Mesenteric fat pad (tissue), 1 donor: ENCODE measurements at regions not wholly inside any gene's neighbourhood (a gene's known extent, or its start where the extent isn't known, plus 50 kb on each side); places are given as distances from the start of the nearest gene placed in this dataset.

Source experiments
- DNase-seq: peaks from one replicate; pipeline ENCODE4 v3.0.0-alpha.2; 2020; ENCODE audit warnings: low spot score
- donor health status: DM: yes; HTN: yes; CAD: no.

DNA sequence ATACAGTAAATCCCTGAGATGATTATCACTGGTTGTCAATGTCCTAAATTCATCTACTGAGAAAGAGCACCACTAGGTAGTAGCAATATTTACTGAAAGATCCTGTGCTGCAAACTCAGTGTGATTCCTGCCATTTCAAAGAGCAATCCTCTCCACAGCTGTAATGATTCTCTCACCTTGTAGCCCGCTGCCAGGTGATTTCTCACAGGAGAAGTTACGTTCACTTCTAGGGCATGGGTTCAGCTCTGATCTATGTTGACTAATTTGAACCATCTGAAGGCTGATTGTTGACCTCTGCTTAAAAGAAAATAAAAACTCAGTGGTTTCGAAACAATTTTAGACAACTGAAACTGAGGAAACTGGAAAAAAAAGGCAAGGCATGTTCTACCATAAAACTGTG lies 197.0 kb downstream of the FAT4 start:
- DNase-seq, result no peak

DNA sequence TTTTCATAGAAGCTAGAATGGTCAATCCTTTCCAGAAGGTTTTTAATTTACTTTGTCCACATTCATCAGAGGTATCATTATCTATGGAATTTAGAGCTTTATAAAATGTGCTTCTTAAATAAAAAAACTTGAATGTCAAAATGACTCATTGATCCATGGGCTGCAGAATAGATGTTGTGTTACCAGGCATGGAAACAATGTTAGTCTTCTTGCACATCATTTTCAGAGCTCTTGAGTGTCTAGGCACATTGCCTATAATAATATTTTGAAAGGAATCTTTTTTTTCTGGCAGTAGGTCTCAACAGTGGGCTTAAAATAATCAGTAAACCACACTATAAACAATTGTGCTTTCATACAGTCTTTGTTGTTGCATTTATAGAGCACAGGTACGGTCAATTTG lies 200.3 kb downstream of the FAT4 start:
- DNase-seq, result no peak

DNA sequence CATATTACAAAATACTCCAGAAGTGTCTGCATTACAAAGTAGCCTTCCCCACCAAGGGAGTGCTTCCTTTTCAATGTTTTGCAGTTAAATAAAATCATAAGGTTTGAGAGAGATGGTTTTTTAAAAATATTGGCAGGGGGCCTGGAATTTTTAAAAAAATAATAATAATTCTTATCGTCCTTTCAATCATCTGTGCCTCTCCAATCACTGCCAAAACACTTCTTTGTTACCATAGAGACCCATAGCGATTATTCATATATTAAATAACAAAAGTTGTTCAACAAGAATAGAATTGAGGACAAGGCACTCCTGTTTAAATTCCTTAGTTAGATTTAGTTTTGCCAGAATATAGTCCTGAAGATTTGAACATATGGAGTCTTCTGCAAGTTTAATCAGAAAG lies 203.1 kb downstream of the FAT4 start:
- DNase-seq, result no peak

DNA sequence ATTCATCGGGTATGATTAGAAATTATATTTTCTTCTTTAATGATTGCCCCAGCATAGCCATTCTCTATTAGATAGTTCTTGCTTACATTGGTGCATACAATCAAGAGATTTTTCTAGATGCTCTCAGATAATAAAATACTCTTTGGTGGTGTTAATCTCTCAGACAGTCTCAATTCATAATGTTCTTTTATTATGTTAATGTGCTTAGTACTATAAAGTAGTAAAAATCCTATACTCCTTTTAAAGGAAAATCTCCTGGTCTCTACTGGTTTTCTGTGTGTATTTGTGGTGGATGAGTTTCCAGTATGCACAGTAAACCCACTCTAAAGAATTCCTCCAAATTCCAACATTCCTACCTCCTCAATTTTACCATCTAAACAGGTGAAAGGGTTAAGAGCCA lies 203.5 kb downstream of the FAT4 start:
- no peak for DNase-seq

- DNase-seq, result no peak
Measured at GRCh38 chr4:125519371-125520146, 204.8 kb downstream of the FAT4 start.

DNA sequence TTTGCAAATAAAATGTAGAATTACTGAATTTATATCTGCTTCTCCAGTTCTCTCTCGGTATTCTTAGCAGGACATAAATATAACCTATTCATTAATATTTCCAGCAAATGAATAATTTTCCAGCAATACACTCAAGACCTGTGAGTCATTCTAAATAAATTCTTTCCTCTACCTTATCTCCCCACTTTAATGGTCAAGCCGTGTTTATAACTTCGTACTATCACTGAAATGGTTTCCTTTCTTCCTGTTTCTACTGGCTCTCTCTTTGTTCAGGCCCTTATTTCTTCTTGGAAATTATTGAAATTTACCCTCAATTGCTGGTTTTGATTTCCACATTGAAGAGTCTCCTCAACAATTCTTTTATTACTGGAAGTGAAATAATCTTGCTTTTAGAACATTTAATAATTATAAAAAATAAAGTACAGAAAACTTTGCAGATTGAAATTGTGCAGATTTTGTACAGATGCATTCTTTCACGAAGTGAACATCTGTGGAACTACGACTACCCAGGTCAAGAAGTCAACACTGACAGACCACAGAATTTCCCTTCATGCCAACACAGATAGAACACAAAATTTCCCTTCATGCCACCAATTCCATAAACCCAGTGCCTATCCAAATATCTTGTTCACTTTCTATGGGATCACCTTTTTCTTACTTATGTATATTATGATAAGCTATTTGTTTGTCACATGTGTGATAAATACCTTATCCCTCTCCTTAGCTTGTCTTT lies 205.7 kb downstream of the FAT4 start:
- DNase-seq, result no peak

- DNase-seq, result no peak
Measured at GRCh38 chr4:125522588-125522987, 207.8 kb downstream of the FAT4 start.

DNA sequence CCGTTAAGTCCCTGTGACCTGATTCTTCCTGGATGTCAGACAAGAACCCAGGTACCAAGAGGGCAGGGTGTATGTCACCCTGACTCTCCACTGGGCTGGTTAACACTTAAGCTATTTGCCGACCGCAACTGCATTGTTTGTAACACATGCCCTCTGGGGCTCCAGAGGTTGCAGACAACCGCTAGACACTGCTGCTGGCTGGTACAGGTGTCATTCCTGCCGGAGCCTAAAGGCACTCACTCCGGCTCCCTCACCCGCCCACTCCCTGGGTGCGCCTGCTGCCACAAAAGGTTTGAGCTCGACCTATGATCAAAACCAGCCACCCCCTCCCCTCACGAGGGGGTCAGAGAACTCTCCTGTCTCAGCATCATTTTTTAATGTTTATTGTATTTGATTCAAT lies 208.2 kb downstream of the FAT4 start:
- DNase-seq, result no peak

DNA sequence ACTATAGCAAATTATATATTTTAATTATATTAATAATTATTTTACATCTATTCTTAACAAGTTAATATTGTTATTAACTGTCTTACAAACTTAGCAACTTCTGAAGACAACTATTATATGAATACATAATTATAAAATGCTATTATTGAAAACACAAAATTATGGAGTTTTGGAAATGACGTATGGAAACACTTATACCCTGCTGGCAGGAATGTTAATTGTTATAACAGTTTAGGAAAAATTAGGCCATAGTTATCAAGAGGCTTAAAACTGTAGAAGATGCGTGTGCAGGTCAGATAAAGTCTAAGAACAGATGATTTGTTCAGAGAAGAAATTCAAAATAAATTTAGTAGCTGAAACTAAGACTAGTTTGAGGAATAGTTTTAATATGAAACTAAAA lies 211.7 kb downstream of the FAT4 start:
- no peak for DNase-seq

DNA sequence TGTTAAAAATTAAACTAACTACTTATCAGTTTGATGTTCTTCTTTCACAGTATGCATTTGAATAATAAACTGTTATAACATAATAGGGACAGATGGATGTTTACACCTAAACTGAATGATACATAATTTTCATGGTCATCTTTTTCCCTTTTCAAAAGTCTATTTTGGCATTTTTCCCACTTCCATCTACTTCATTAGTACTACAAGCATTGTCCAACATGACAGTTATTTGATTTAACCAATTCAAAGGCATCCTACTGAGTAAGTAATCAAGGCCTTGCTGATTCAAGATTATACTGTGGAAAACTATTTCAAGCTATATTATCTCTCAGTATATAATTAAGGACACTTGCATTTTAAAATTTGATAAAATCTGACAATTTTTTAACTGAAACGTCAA lies 212.9 kb downstream of the FAT4 start:
- DNase-seq, result no peak

GRCh38 chr4:125529071-125529470 lies 214.3 kb downstream of the FAT4 start:
- no peak for DNase-seq

GRCh38 chr4:125538670-125539069 lies 223.9 kb downstream of the FAT4 start:
- DNase-seq, result no peak

GRCh38 chr4:125539691-125540090 lies 224.9 kb downstream of the FAT4 start:
- no peak for DNase-seq

DNA sequence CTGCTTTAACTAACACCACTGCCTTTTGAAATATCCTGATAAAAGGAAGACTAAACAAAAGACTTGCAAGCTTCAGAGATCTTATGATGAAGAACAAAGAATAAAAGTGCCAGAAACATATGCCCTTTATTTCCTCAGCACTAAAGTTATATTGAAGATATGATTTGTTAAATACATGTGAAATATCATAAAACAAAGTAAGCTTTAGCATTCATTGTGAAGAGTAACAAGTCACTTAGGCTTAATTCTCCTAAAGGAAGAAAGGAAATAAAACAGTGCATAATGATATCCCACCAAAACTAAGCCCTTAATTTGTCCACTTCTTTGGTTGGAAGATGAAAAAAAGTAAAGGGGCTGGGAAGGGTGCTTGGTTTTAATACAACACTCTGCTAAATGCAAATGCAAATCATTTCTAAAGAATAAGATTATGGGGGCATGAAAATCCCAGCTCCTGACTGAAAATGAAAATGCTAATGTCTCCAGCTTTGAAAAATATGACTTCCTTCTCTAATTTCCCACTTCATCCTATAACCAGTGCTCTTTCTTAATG lies 227.2 kb downstream of the FAT4 start:
- no peak for DNase-seq

DNA sequence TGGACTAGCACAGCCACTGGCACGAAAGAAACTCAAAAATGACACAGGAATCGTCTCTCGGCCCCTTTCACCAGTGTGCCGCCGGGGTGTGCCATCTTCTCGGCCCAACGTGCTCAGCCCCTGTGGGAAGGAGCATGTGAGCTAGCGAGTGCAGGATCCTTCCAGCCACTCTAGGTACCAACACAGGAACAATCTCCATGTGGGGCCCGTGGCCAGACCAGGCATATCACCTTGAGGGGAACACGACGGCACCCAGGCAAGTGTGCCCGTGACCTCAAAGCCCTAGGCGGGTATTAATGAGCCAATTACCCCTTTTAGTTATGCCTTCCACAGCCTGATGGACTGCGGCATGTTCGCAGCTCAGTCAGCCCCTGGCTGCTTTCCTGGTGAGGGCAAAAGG lies 231.5 kb downstream of the FAT4 start:
- no peak for DNase-seq

DNA sequence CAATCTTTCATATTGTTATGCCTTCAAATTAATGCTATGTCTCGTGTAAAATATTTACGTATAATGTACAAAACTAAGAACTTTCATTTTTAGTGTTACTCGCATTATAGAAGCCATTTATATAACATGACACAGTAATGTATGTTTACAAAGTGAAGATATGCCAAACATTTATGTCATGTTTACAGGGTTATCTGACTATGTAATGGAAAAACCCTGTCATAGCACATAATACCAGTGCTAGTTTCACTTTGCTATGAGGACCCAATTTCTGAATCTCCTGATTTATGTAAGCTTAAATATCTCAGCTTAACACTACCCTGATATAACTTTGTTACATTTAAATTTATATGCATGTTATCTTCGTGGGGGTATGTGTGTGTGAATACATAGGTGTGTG lies 233.1 kb downstream of the FAT4 start:
- no peak for DNase-seq

DNA sequence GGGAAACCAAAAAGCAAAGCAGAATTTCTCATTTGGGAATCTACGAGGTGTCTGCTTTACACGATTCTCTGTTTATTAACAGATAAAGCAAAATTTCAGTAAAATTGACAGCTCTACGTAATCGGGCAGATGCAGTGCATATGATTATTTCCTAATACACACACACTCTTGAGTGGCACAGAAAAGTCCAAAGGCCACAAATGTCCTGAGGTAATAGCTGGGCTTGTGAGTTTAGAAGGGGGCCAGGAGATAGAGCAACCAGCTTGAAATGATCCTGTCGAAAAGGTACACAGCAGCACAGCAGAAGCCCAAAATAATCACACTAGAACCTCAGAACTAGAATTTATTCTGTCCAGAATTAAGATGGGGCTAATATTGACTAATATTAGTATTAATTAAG lies 236.0 kb downstream of the FAT4 start:
- DNase-seq, result no peak

GRCh38 chr4:125551466-125551865 lies 236.7 kb downstream of the FAT4 start:
- no peak for DNase-seq

- no peak for DNase-seq
Measured at GRCh38 chr4:125551967-125552366, 237.2 kb downstream of the FAT4 start.

GRCh38 chr4:125572601-125573000 lies 257.8 kb downstream of the FAT4 start:
- DNase-seq, result no peak

DNA sequence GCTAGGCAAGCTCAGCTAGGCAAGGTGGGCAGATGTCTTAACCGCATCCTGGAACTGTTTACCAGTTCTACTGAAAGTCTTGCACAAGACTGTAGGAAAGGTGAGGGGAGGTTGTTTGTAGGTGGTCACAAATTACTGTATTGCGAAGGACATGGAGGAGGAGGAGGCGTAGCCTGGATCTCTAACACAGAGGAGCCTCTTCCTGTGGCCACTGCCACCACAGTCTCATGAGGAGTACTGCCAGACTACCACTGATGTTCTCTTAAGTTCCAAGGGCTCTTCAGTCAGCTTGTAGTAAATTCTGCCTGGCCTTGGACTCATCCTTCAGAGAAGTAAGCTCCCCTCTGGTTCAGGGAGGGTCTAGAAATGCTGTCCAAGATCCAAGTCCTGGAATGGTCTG lies 258.6 kb downstream of the FAT4 start:
- DNase-seq, result no peak

DNA sequence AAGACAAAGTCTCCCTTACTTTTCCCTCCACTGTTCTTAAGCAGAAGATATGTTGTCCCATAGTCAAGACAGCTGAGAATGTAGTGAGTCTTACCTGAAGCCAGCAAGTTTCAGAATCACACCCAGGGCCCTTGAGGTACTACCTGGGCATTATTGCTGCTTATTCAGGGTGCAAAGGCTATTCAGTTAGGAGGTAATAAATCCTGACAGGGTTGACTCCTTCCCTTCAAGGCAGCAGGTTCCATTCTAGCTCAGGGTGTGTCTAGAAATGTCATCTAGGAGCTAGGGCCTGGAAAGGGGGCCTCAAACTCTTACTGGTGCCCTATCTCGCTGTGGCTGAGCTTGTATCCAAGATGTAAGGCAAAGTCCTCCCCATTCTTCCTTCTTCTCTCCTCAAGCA lies 259.0 kb downstream of the FAT4 start:
- no peak for DNase-seq

GRCh38 chr4:125582302-125582701 lies 267.5 kb downstream of the FAT4 start:
- DNase-seq, result no peak
